Neural cell (in vitro differentiated cells): ENCODE measurements at regions not wholly inside any gene's neighbourhood (a gene's known extent, or its start where the extent isn't known, plus 50 kb on each side); places are given as distances from the start of the nearest gene placed in this dataset.
"Not testable (repeated sequence)": the region's sequence is repeated elsewhere in the genome, so short reads cannot be mapped to it uniquely, and the experiment has no call there.

Experiments
- H2AFZ ChIP-seq: fragments of 200-600, 300-800 bp; sonication (generic), shearing (Covaris generic); 2 replicates; pipeline ENCODE4 v1.6.0; 2014; ENCODE audit warnings: low read depth, mild to moderate bottlenecking, antibody characterized with exemption, low read length, moderate library complexity
- H3F3A ChIP-seq: fragments of 200-600 bp; shearing (Covaris generic); 2 replicates; pipeline ENCODE4 v1.6.1; 2016; ENCODE audit warnings: mild to moderate bottlenecking, moderate library complexity, mixed read lengths, antibody characterized with exemption, low read length; ENCODE audit not compliant: insufficient read depth, poor library complexity, severe bottlenecking
- H3K27ac ChIP-seq: fragments of 200-600, 300-800 bp; sonication (generic), shearing (Covaris generic); 2 replicates; pipeline ENCODE4 v1.5.1; 2014; ENCODE audit warnings: mild to moderate bottlenecking, low read length, moderate library complexity
- H3K27me3 ChIP-seq: fragments of 300-800, 200-600 bp; sonication (generic), shearing (Covaris generic); 2 replicates; pipeline ENCODE4 v1.6.0; 2014; ENCODE audit warnings: mild to moderate bottlenecking, low read depth, low read length, moderate library complexity; ENCODE audit not compliant: insufficient read depth
- H3K36me3 ChIP-seq: fragments of 300-800, 200-600 bp; sonication (generic), shearing (Covaris generic); 2 replicates; pipeline ENCODE4 v1.5.1; 2014; ENCODE audit warnings: mild to moderate bottlenecking, antibody characterized with exemption, low read length, moderate library complexity; ENCODE audit not compliant: insufficient read depth
- H3K4me2 ChIP-seq: fragments of 300-800, 200-600 bp; sonication (generic), shearing (Covaris generic); 2 replicates; pipeline ENCODE4 v1.6.0; 2014; ENCODE audit warnings: mild to moderate bottlenecking, low read length
- H3K4me3 ChIP-seq: fragments of 300-800, 200-600 bp; sonication (generic), shearing (Covaris generic); 2 replicates; pipeline ENCODE4 v1.5.1; 2014; ENCODE audit warnings: mild to moderate bottlenecking, low read length, moderate library complexity
- H3K79me2 ChIP-seq: fragments of 200-600 bp; shearing (Covaris generic); replicated peaks from 2 replicates; pipeline ENCODE4 v1.6.0; 2014; ENCODE audit warnings: mild to moderate bottlenecking, low read length, moderate library complexity; ENCODE audit not compliant: insufficient read depth
- H3K9ac ChIP-seq: fragments of 300-800, 200-600 bp; sonication (generic), shearing (Covaris generic); 2 replicates; pipeline ENCODE4 v1.6.1; 2016; ENCODE audit warnings: mild to moderate bottlenecking, low read length, mixed read lengths
- H3K9me2 ChIP-seq: fragments of 200-600 bp; shearing (Covaris generic); 2 replicates; pipeline ENCODE4 v1.6.1; 2016; ENCODE audit warnings: mild to moderate bottlenecking, low read length, mixed read lengths; ENCODE audit not compliant: insufficient read depth
- H3K9me3 ChIP-seq: fragments of 200-600, 300-800 bp; sonication (generic), shearing (Covaris generic); 2 replicates; pipeline ENCODE4 v1.6.1; 2016; ENCODE audit warnings: mild to moderate bottlenecking, mixed run types, low read length, moderate library complexity, mixed read lengths
- H4K20me1 ChIP-seq: fragments of 200-600 bp; shearing (Covaris generic); 2 replicates; pipeline ENCODE4 v1.6.1; 2016; ENCODE audit warnings: mild to moderate bottlenecking, mixed run types; ENCODE audit not compliant: insufficient read depth
- CTCF ChIP-seq: fragments of 450-650 bp; IDR thresholded peaks from 2 replicates; pipeline ENCODE4 v1.5.1; 2014; ENCODE audit warnings: antibody characterized with exemption, mild to moderate bottlenecking, moderate library complexity; ENCODE audit not compliant: poor library complexity, severe bottlenecking
- EP300 ChIP-seq: fragments of 450-650 bp; conservative IDR thresholded peaks from 2 replicates; pipeline ENCODE4 v1.6.1; 2014; ENCODE audit warnings: antibody characterized with exemption, mild to moderate bottlenecking, moderate library complexity; ENCODE audit not compliant: poor library complexity, severe bottlenecking
- EZH2 ChIP-seq: fragments of 200-600, 300-800 bp; shearing (Covaris generic), sonication (generic); IDR thresholded peaks from 2 replicates; pipeline ENCODE4 v1.6.1; 2014; ENCODE audit warnings: antibody characterized with exemption, low read length, borderline replicate concordance, mild to moderate bottlenecking; ENCODE audit not compliant: insufficient read depth, poor library complexity, severe bottlenecking
- MXI1 ChIP-seq: fragments of 450-650 bp; conservative IDR thresholded peaks from 2 replicates; pipeline ENCODE4 v1.6.1; 2014; ENCODE audit warnings: antibody characterized with exemption, mild to moderate bottlenecking; ENCODE audit not compliant: poor library complexity, severe bottlenecking
- POLR2AphosphoS5 ChIP-seq: IDR thresholded peaks from 2 replicates; pipeline ENCODE4 v1.6.1; 2012
- RAD21 ChIP-seq: fragments of 450-650 bp; conservative IDR thresholded peaks from 2 replicates; pipeline ENCODE4 v1.6.1; 2014; ENCODE audit warnings: antibody characterized with exemption, mild to moderate bottlenecking, moderate library complexity
- SMC3 ChIP-seq: fragments of 450-650 bp; conservative IDR thresholded peaks from 2 replicates; pipeline ENCODE4 v1.6.1; 2014; ENCODE audit warnings: antibody characterized with exemption, mild to moderate bottlenecking, moderate library complexity; ENCODE audit not compliant: poor library complexity
- TAF1 ChIP-seq: IDR thresholded peaks from 2 replicates; pipeline ENCODE4 v1.6.1; 2012; ENCODE audit warnings: low read depth
- TF ChIP-seq, protein P1 (sequence below): IDR thresholded peaks from 2 replicates; pipeline ENCODE4 v1.6.1; 2012; ENCODE audit warnings: borderline replicate concordance

DNA sequence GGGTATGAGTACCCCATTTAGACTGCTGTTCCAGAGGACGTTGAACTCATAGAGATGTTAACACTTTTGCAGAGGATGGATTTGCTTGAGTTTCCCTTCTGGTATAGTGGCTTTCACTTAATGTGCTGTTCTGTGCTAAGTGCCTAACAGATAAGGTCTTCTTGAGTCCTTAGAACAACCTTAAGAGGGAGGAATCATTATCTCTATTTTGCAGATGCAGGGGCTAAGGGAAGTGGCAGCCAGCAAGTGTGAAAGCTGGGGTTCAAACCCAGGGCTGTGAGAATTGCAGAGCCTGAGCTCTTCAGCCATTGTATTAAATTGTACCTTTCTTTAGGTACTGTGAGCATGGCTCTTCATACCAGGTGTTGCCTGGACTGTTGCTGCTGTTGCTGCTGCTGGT lies 122.1 kb upstream of the NRXN3 start:
- H3K4me2 ChIP-seq: no peak overlapping the region

DNA sequence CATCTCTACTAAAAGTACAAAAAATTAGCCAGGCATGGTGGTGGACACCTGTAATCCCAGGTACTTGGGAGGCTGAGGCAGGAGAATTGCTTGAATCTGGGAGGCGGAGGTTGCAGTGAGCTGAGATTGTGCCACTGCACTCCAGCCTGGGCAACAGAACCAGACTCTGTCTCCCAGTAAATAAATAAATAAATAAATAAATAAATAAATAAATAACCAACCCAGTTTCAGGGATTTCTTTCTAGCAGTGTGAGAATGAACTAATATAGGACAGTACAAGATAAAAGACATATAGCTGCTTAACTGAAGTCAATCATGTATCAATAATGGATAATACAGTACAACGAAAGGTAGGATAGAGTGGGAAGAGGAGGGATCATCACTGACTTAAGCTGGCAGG lies 113.3 kb upstream of the NRXN3 start:
- not testable (repeated sequence) for H3K27ac ChIP-seq, H4K20me1 ChIP-seq, H3K4me2 ChIP-seq, H3F3A ChIP-seq, H3K9me3 ChIP-seq, H3K9me2 ChIP-seq, H3K9ac ChIP-seq, H3K79me2 ChIP-seq, H3K27me3 ChIP-seq, H2AFZ ChIP-seq, H3K4me3 ChIP-seq, H3K36me3 ChIP-seq

More for the DNA sequence above, 122.1 kb upstream of the NRXN3 start:
- no peaks in the 10 kb centered on the region for H3K36me3 ChIP-seq
- no peaks in the 10 kb centered on the region for H3K9me2 ChIP-seq
- TF ChIP-seq MXI1 (no peak), SMC3 (no peak), EZH2 (no peak), CTCF (no peak), RAD21 (no peak), POLR2AphosphoS5 (no peak), TAF1 (no peak), EP300 (no peak)
- TF ChIP-seq, protein P1, sequence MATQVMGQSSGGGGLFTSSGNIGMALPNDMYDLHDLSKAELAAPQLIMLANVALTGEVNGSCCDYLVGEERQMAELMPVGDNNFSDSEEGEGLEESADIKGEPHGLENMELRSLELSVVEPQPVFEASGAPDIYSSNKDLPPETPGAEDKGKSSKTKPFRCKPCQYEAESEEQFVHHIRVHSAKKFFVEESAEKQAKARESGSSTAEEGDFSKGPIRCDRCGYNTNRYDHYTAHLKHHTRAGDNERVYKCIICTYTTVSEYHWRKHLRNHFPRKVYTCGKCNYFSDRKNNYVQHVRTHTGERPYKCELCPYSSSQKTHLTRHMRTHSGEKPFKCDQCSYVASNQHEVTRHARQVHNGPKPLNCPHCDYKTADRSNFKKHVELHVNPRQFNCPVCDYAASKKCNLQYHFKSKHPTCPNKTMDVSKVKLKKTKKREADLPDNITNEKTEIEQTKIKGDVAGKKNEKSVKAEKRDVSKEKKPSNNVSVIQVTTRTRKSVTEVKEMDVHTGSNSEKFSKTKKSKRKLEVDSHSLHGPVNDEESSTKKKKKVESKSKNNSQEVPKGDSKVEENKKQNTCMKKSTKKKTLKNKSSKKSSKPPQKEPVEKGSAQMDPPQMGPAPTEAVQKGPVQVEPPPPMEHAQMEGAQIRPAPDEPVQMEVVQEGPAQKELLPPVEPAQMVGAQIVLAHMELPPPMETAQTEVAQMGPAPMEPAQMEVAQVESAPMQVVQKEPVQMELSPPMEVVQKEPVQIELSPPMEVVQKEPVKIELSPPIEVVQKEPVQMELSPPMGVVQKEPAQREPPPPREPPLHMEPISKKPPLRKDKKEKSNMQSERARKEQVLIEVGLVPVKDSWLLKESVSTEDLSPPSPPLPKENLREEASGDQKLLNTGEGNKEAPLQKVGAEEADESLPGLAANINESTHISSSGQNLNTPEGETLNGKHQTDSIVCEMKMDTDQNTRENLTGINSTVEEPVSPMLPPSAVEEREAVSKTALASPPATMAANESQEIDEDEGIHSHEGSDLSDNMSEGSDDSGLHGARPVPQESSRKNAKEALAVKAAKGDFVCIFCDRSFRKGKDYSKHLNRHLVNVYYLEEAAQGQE: no peak
- H3K27ac ChIP-seq: no peak overlapping the region
- H3K9me3 ChIP-seq: no peaks in the 10 kb centered on the region
- H2AFZ ChIP-seq: no peak overlapping the region
- no peaks in the 10 kb centered on the region for H3K79me2 ChIP-seq
- H3K9ac ChIP-seq: no peak overlapping the region
- no peak overlapping the region for H3K4me3 ChIP-seq
- H3K27me3 ChIP-seq: no peaks in the 10 kb centered on the region
- H4K20me1 ChIP-seq: no peaks in the 10 kb centered on the region
- no peaks in the 10 kb centered on the region for H3F3A ChIP-seq

- no peaks in the 10 kb centered on the region for H3K79me2 ChIP-seq
- TF ChIP-seq CTCF (no peak), SMC3 (no peak), EP300 (no peak), MXI1 (no peak), TAF1 (no peak), POLR2AphosphoS5 (no peak), RAD21 (no peak), EZH2 (no peak)
- TF ChIP-seq, protein P1: no peak
- no peak overlapping the region for H3K9ac ChIP-seq
- no peak overlapping the region for H3K4me2 ChIP-seq
- H3K36me3 ChIP-seq: no peaks in the 10 kb centered on the region
- H3K9me3 ChIP-seq: no peaks in the 10 kb centered on the region
- H3F3A ChIP-seq: no peaks in the 10 kb centered on the region
- H3K4me3 ChIP-seq: no peak overlapping the region
- no peak overlapping the region for H2AFZ ChIP-seq
- H3K27me3 ChIP-seq: no peaks in the 10 kb centered on the region
- H3K9me2 ChIP-seq: no peaks in the 10 kb centered on the region
- no peaks in the 10 kb centered on the region for H4K20me1 ChIP-seq
- H3K27ac ChIP-seq: no peak overlapping the region
These were observed 99.8 kb upstream of the NRXN3 start for GRCh38 chr14:78070344-78070743.
